ENCODE measurements at regions not wholly inside any gene's neighbourhood (a gene's known extent, or its start where the extent isn't known, plus 50 kb on each side); places are given as distances from the start of the nearest gene placed in this dataset.

DNA sequence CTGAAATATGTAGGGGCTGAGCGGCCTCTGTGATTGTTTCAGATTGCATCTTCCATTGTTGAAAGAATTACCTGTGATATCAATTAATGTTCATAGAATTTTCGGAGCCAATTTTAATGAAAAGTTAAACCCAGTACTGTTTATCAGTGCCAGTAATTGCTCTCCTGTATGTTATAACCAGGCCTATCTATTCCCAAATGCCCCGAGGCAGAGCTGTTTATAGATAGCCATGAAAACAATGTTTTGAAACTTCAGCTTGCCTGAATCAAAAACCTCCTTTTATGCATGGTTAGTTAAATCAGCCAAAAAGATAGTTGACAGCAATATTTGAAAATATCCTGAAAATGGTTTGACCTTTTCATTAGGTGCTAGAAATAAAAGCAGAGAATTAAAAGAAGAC lies 50.1 kb upstream of the HDAC9 start:
- Histone ChIP-seq H3K36me3 (ENCODE audit: control insufficient read depth, insufficient read depth, low read length) (no peaks in the 10 kb centered on the region), H3K4me3 (ENCODE audit: low read length) (no peak overlapping the region), H3K9me3 (ENCODE audit: control insufficient read depth, low read depth, low read length) (no peaks in the 10 kb centered on the region), H3K4me1 (ENCODE audit: control insufficient read depth, insufficient read depth, low read length) (no peaks in the 10 kb centered on the region), H3K27me3 (ENCODE audit: control insufficient read depth, insufficient read depth, low read length) (no peaks in the 10 kb centered on the region), H3K27ac (ENCODE audit: low read length) (no peak overlapping the region)
- 60% methylated on average over 1 of the region's 3 CpGs for WGBS (ENCODE audit: insufficient coverage, low lambda C conversion rate)
- DNase-seq: no peak
